IgD-negative memory B cell (primary cell): ENCODE measurements at regions not wholly inside any gene's neighbourhood (a gene's known extent, or its start where the extent isn't known, plus 50 kb on each side); places are given as distances from the start of the nearest gene placed in this dataset.

Source experiments
- H3K27ac Mint-ChIP-seq, 3 donors: one replicate each; pipeline ENCODE4 v1.8.0; 2020 to 2022; ENCODE audit warnings: mild to moderate bottlenecking in 3 of 3, mixed read lengths in 3 of 3, moderate library complexity in 1 of 3
- H3K27me3 Mint-ChIP-seq: one replicate; pipeline ENCODE4 v1.8.0; 2021; ENCODE audit warnings: mixed read lengths
- H3K36me3 Mint-ChIP-seq: one replicate; pipeline ENCODE4 v1.8.0; 2020; ENCODE audit warnings: mild to moderate bottlenecking, mixed read lengths
- H3K4me1 Mint-ChIP-seq, 3 donors: one replicate each; pipeline ENCODE4 v1.8.0; 2020 to 2022; ENCODE audit warnings: mixed read lengths in 3 of 3, mild to moderate bottlenecking in 1 of 3
- H3K4me3 Mint-ChIP-seq, 4 donors: one replicate each; pipeline ENCODE4 v1.8.0; 2020 to 2022; ENCODE audit warnings: mild to moderate bottlenecking in 4 of 4, mixed read lengths in 4 of 4, moderate library complexity in 3 of 4
- H3K9me3 Mint-ChIP-seq, 3 donors: one replicate each; pipeline ENCODE4 v1.8.0; 2020 to 2021; ENCODE audit warnings: mixed read lengths in 3 of 3, mild to moderate bottlenecking in 1 of 3

GRCh38 chr2:236403125-236403524 is 138.9 kb upstream of the ASB18 start:
- Mint-ChIP-seq H3K4me1 (peaks cover 13 to 20% (median 13%) of the 10 kb centered on the region in 3 donors), H3K9me3 (peaks cover 0 to 2% (median 0%) of the 10 kb centered on the region in 3 donors), H3K27ac (no peak overlapping the region), H3K27me3 (peaks cover 19% of the 10 kb centered on the region), H3K36me3 (no peaks in the 10 kb centered on the region), H3K4me3 (peak overlapping the region in 2 of 4 donors; percentile 15 to 73)

- Mint-ChIP-seq H3K36me3 (no peaks in the 10 kb centered on the region), H3K4me1 (peaks cover 13 to 20% (median 13%) of the 10 kb centered on the region in 3 donors), H3K9me3 (peaks cover 0 to 2% (median 1%) of the 10 kb centered on the region in 3 donors), H3K27ac (no peak overlapping the region), H3K4me3 (no peak overlapping the region), H3K27me3 (peaks cover 19% of the 10 kb centered on the region)
Measured at GRCh38 chr2:236403811-236404210, 139.6 kb upstream of the ASB18 start.

- no peak overlapping the region for H3K27ac Mint-ChIP-seq
- H3K4me1 Mint-ChIP-seq, result peaks cover 13 to 20% (median 13%) of the 10 kb centered on the region in 3 donors
- H3K36me3 Mint-ChIP-seq, result no peaks in the 10 kb centered on the region
- H3K27me3 Mint-ChIP-seq, result peaks cover 19% of the 10 kb centered on the region
- no peak overlapping the region for H3K4me3 Mint-ChIP-seq
- peaks cover 0 to 4% (median 2%) of the 10 kb centered on the region in 3 donors for H3K9me3 Mint-ChIP-seq
Measured at GRCh38 chr2:236404346-236404745, 140.1 kb upstream of the ASB18 start.

GRCh38 chr2:236405357-236405756 is 141.2 kb upstream of the ASB18 start:
- peaks cover 13 to 20% (median 13%) of the 10 kb centered on the region in 3 donors for H3K4me1 Mint-ChIP-seq
- H3K4me3 Mint-ChIP-seq, result no peak overlapping the region
- peaks cover 19% of the 10 kb centered on the region for H3K27me3 Mint-ChIP-seq
- peaks cover 0 to 4% (median 2%) of the 10 kb centered on the region in 3 donors for H3K9me3 Mint-ChIP-seq
- no peaks in the 10 kb centered on the region for H3K36me3 Mint-ChIP-seq
- no peak overlapping the region for H3K27ac Mint-ChIP-seq

- Mint-ChIP-seq H3K27ac (no peak overlapping the region), H3K36me3 (no peaks in the 10 kb centered on the region), H3K4me1 (peaks cover 0 to 3% (median 0%) of the 10 kb centered on the region in 3 donors), H3K4me3 (no peak overlapping the region), H3K9me3 (peaks cover 0 to 4% (median 2%) of the 10 kb centered on the region in 3 donors), H3K27me3 (peaks cover 11% of the 10 kb centered on the region)
Measured at GRCh38 chr2:236408090-236408489, 143.9 kb upstream of the ASB18 start.

- no peak overlapping the region for H3K27ac Mint-ChIP-seq
- H3K27me3 Mint-ChIP-seq, result peaks cover 11% of the 10 kb centered on the region
- H3K36me3 Mint-ChIP-seq, result no peaks in the 10 kb centered on the region
- H3K4me3 Mint-ChIP-seq, result peak overlapping the region in 1 of 4 donors; percentile 68
- H3K9me3 Mint-ChIP-seq, result peaks cover 0 to 5% (median 2%) of the 10 kb centered on the region in 3 donors
- H3K4me1 Mint-ChIP-seq, result peaks cover 0 to 2% (median 0%) of the 10 kb centered on the region in 3 donors
Measured at GRCh38 chr2:236408786-236409185, 144.6 kb upstream of the ASB18 start.

GRCh38 chr2:236415684-236416444 is 151.7 kb upstream of the ASB18 start:
- Mint-ChIP-seq H3K27me3 (peaks cover 16% of the 10 kb centered on the region), H3K4me1 (no peaks in the 10 kb centered on the region), H3K36me3 (peaks cover 2% of the 10 kb centered on the region), H3K27ac (no peak overlapping the region), H3K9me3 (peaks cover 0 to 2% (median 0%) of the 10 kb centered on the region in 3 donors), H3K4me3 (no peak overlapping the region)

- H3K4me1 Mint-ChIP-seq, result no peaks in the 10 kb centered on the region
- peaks cover 0 to 9% (median 0%) of the 10 kb centered on the region in 3 donors for H3K9me3 Mint-ChIP-seq
- H3K36me3 Mint-ChIP-seq, result peaks cover 2% of the 10 kb centered on the region
- peaks cover 16% of the 10 kb centered on the region for H3K27me3 Mint-ChIP-seq
- H3K4me3 Mint-ChIP-seq, result no peak overlapping the region
- H3K27ac Mint-ChIP-seq, result no peak overlapping the region
Measured at GRCh38 chr2:236417150-236417549, 152.5 kb upstream of the ACKR3 start.

GRCh38 chr2:236430584-236430983 is 139.0 kb upstream of the ACKR3 start:
- Mint-ChIP-seq H3K27ac (no peak overlapping the region), H3K27me3 (peaks cover 6% of the 10 kb centered on the region), H3K9me3 (peaks cover 2 to 8% (median 3%) of the 10 kb centered on the region in 3 donors), H3K4me3 (no peak overlapping the region), H3K4me1 (no peaks in the 10 kb centered on the region), H3K36me3 (no peaks in the 10 kb centered on the region)

GRCh38 chr2:236434593-236434992 is 135.0 kb upstream of the ACKR3 start:
- Mint-ChIP-seq H3K36me3 (no peaks in the 10 kb centered on the region), H3K27ac (no peak overlapping the region), H3K9me3 (peaks cover 0 to 3% (median 3%) of the 10 kb centered on the region in 3 donors), H3K4me1 (no peaks in the 10 kb centered on the region), H3K27me3 (peaks cover 2% of the 10 kb centered on the region), H3K4me3 (no peak overlapping the region)

- no peak overlapping the region for H3K27ac Mint-ChIP-seq
- H3K27me3 Mint-ChIP-seq, result peaks cover 2% of the 10 kb centered on the region
- no peak overlapping the region for H3K4me3 Mint-ChIP-seq
- H3K9me3 Mint-ChIP-seq, result peaks cover 0 to 7% (median 0%) of the 10 kb centered on the region in 3 donors
- H3K36me3 Mint-ChIP-seq, result no peaks in the 10 kb centered on the region
- no peaks in the 10 kb centered on the region for H3K4me1 Mint-ChIP-seq
Measured at GRCh38 chr2:236440110-236440881, 129.3 kb upstream of the ACKR3 start.

- H3K4me1 Mint-ChIP-seq, result peaks cover 0 to 2% (median 0%) of the 10 kb centered on the region in 3 donors
- no peak overlapping the region for H3K27ac Mint-ChIP-seq
- H3K27me3 Mint-ChIP-seq, result peaks cover 6% of the 10 kb centered on the region
- peaks cover 1% of the 10 kb centered on the region for H3K36me3 Mint-ChIP-seq
- no peak overlapping the region for H3K4me3 Mint-ChIP-seq
- H3K9me3 Mint-ChIP-seq, result peaks cover 0 to 7% (median 0%) of the 10 kb centered on the region in 3 donors
Measured at GRCh38 chr2:236444187-236444586, 125.4 kb upstream of the ACKR3 start.

GRCh38 chr2:236445678-236446077 is 123.9 kb upstream of the ACKR3 start:
- Mint-ChIP-seq H3K27ac (no peak overlapping the region), H3K4me1 (peaks cover 0 to 2% (median 0%) of the 10 kb centered on the region in 3 donors), H3K27me3 (peaks cover 4% of the 10 kb centered on the region), H3K4me3 (no peak overlapping the region), H3K36me3 (peaks cover 1% of the 10 kb centered on the region), H3K9me3 (peaks cover 0 to 7% (median 0%) of the 10 kb centered on the region in 3 donors)

- H3K36me3 Mint-ChIP-seq, result peaks cover 1% of the 10 kb centered on the region
- peaks cover 0 to 7% (median 0%) of the 10 kb centered on the region in 3 donors for H3K9me3 Mint-ChIP-seq
- H3K4me1 Mint-ChIP-seq, result peaks cover 0 to 2% (median 0%) of the 10 kb centered on the region in 3 donors
- no peak overlapping the region for H3K27ac Mint-ChIP-seq
- no peak overlapping the region for H3K4me3 Mint-ChIP-seq
- H3K27me3 Mint-ChIP-seq, result peaks cover 4% of the 10 kb centered on the region
Measured at GRCh38 chr2:236446521-236446920, 123.1 kb upstream of the ACKR3 start.

GRCh38 chr2:236449167-236449761 is 120.4 kb upstream of the ACKR3 start:
- Mint-ChIP-seq H3K4me3 (no peak overlapping the region), H3K27me3 (peaks cover 9% of the 10 kb centered on the region), H3K27ac (no peak overlapping the region), H3K4me1 (peaks cover 0 to 2% (median 0%) of the 10 kb centered on the region in 3 donors), H3K9me3 (no peaks in the 10 kb centered on the region), H3K36me3 (peaks cover 1% of the 10 kb centered on the region)
